Nephron progenitor cell (in vitro differentiated cells): ENCODE measurements at regions not wholly inside any gene's neighbourhood (a gene's known extent, or its start where the extent isn't known, plus 50 kb on each side); places are given as distances from the start of the nearest gene placed in this dataset.

Experiments
- DNase-seq: peaks from one replicate; pipeline ENCODE4 v3.0.0; 2021
- H3K27ac Mint-ChIP-seq: 2 replicates; pipeline ENCODE4 v1.8.0; 2021; ENCODE audit warnings: mild to moderate bottlenecking, moderate library complexity, mixed read lengths
- H3K27me3 Mint-ChIP-seq: 2 replicates; pipeline ENCODE4 v1.8.0; 2021; ENCODE audit warnings: mild to moderate bottlenecking, low read depth, mixed read lengths; ENCODE audit not compliant: poor library complexity
- H3K36me3 Mint-ChIP-seq: 2 replicates; pipeline ENCODE4 v1.8.0; 2021; ENCODE audit warnings: low read depth, mixed read lengths
- H3K4me1 Mint-ChIP-seq: 2 replicates; pipeline ENCODE4 v1.8.0; 2021; ENCODE audit warnings: mixed read lengths
- H3K4me3 Mint-ChIP-seq: 2 replicates; pipeline ENCODE4 v1.8.0; 2021; ENCODE audit warnings: mild to moderate bottlenecking, moderate library complexity, mixed read lengths
- H3K9me3 Mint-ChIP-seq: 2 replicates; pipeline ENCODE4 v1.8.0; 2021; ENCODE audit warnings: mild to moderate bottlenecking, moderate library complexity, mixed read lengths
- CTCF ChIP-seq: fragments of 200-600 bp; sonication (generic); IDR thresholded peaks from 2 replicates; pipeline ENCODE4 v1.5.0; 2021; ENCODE audit warnings: antibody characterized with exemption

GRCh38 chr3:182451871-182452270 lies 341.4 kb upstream of the ATP11B start:
- no peaks in the 10 kb centered on the region for H3K27me3 Mint-ChIP-seq
- no peak for DNase-seq
- H3K4me3 Mint-ChIP-seq: no peak overlapping the region
- H3K9me3 Mint-ChIP-seq: peaks cover 22% of the 10 kb centered on the region
- peaks cover 9% of the 10 kb centered on the region for H3K36me3 Mint-ChIP-seq
- no peak overlapping the region for H3K27ac Mint-ChIP-seq
- TF ChIP-seq CTCF: no peak
- H3K4me1 Mint-ChIP-seq: peaks cover 22% of the 10 kb centered on the region

- DNase-seq: no peak
- Mint-ChIP-seq H3K9me3 (peaks cover 40% of the 10 kb centered on the region), H3K4me3 (no peak overlapping the region), H3K27me3 (no peaks in the 10 kb centered on the region), H3K27ac (no peak overlapping the region), H3K4me1 (peaks cover 15% of the 10 kb centered on the region), H3K36me3 (peaks cover 13% of the 10 kb centered on the region)
- TF ChIP-seq CTCF: no peak
Observed at GRCh38 chr3:182455011-182455410, 338.3 kb upstream of the ATP11B start.

GRCh38 chr3:182460303-182460702 lies 333.0 kb upstream of the ATP11B start:
- no peak for TF ChIP-seq CTCF
- H3K27me3 Mint-ChIP-seq: peaks cover 3% of the 10 kb centered on the region
- peaks cover 19% of the 10 kb centered on the region for H3K36me3 Mint-ChIP-seq
- H3K4me1 Mint-ChIP-seq: peaks cover 7% of the 10 kb centered on the region
- H3K27ac Mint-ChIP-seq: no peak overlapping the region
- no peak for DNase-seq
- peaks cover 54% of the 10 kb centered on the region for H3K9me3 Mint-ChIP-seq
- H3K4me3 Mint-ChIP-seq: no peak overlapping the region

- Mint-ChIP-seq H3K4me1 (peaks cover 16% of the 10 kb centered on the region), H3K4me3 (no peak overlapping the region), H3K27ac (no peak overlapping the region), H3K27me3 (peaks cover 3% of the 10 kb centered on the region), H3K9me3 (peaks cover 38% of the 10 kb centered on the region), H3K36me3 (peaks cover 10% of the 10 kb centered on the region)
- no peak for DNase-seq
- TF ChIP-seq CTCF: no peak
Observed at GRCh38 chr3:182462152-182462551, 331.2 kb upstream of the ATP11B start.

GRCh38 chr3:182464513-182465145 lies 328.7 kb upstream of the ATP11B start:
- H3K4me3 Mint-ChIP-seq: no peak overlapping the region
- no peak for TF ChIP-seq CTCF
- no peak for DNase-seq
- H3K4me1 Mint-ChIP-seq: peaks cover 16% of the 10 kb centered on the region
- peaks cover 27% of the 10 kb centered on the region for H3K9me3 Mint-ChIP-seq
- H3K27me3 Mint-ChIP-seq: peaks cover 3% of the 10 kb centered on the region
- H3K27ac Mint-ChIP-seq: no peak overlapping the region
- H3K36me3 Mint-ChIP-seq: peaks cover 6% of the 10 kb centered on the region
